Esophagus muscularis mucosa (tissue), 4 donors: ENCODE measurements at regions not wholly inside any gene's neighbourhood (a gene's known extent, or its start where the extent isn't known, plus 50 kb on each side); places are given as distances from the start of the nearest gene placed in this dataset.

Experiments
- DNase-seq: peaks from one replicate; pipeline ENCODE4 v3.0.0-alpha.2; 2017; ENCODE audit errors: extremely low spot score
- H3K27ac ChIP-seq, 4 donors: fragments of 200-600 bp; sonication (generic); replicated peaks in 1 of 4; 1 replicate in 3 of 4; 2 replicates in 1 of 4; pipeline ENCODE4 v1.5.1; 2016 to 2019; ENCODE audit warnings: mild to moderate bottlenecking in 1 of 4
- H3K27me3 ChIP-seq, 4 donors: fragments of 200-600 bp; sonication (generic); one replicate each; pipeline versions ENCODE4 v1.5.1 to v1.6.0; 2016 to 2019
- H3K36me3 ChIP-seq, 4 donors: fragments of 200-600 bp; sonication (generic); one replicate each; pipeline ENCODE4 v1.5.1; 2016 to 2019
- H3K4me1 ChIP-seq, 4 donors: fragments of 200-600 bp; sonication (generic); one replicate each; pipeline ENCODE4 v1.5.1; 2016 to 2019
- H3K4me3 ChIP-seq, 4 donors: fragments of 200-600 bp; sonication (generic); 1 replicate in 2 of 4; 2 replicates in 2 of 4; pipeline ENCODE4 v1.5.1; 2016 to 2019; ENCODE audit warnings: mild to moderate bottlenecking in 4 of 4, moderate library complexity in 1 of 4
- H3K9me3 ChIP-seq, 4 donors: fragments of 200-600 bp; sonication (generic); 1 replicate in 3 of 4; 2 replicates in 1 of 4; pipeline ENCODE4 v1.5.1; 2016 to 2019
- EP300 ChIP-seq: sonication (generic); formaldehyde crosslinking; IDR thresholded peaks from one replicate; pipeline ENCODE4 v1.6.1; 2017; ENCODE audit warnings: antibody characterized with exemption
- POLR2A ChIP-seq: fragments of 450-650 bp; IDR thresholded peaks from one replicate; pipeline ENCODE4 v1.6.1; 2017; ENCODE audit warnings: antibody characterized with exemption, moderate library complexity, mild to moderate bottlenecking, low read depth
- POLR2AphosphoS5 ChIP-seq, 2 donors: sonication (generic); formaldehyde crosslinking; IDR thresholded peaks; one replicate each; pipeline ENCODE4 v1.6.1; 2017; ENCODE audit warnings: antibody characterized with exemption in 2 of 2
- WGBS: methylation state at CpG from one replicate; pipeline ENCODE4 v1.1.5; 2018; 5-methylcytosine and 5-hydroxymethylcytosine counted together
- intact Hi-C: fragments of 100-400 bp; cut with DNase I; formaldehyde crosslinking; loops from one replicate; pipeline ENCODE4 v1.15.1; 2023
- TF ChIP-seq, protein P1 (sequence below), 3 experiments: fragments of 200-600 bp in 2 of 3; fragments of 450-650 bp in 1 of 3; sonication (generic) in 2 of 3; IDR thresholded peaks; one replicate each; pipeline ENCODE4 v1.5.1; 2017 to 2019; ENCODE audit warnings: antibody characterized with exemption in 3 of 3, mild to moderate bottlenecking in 2 of 3, moderate library complexity in 1 of 3

DNA sequence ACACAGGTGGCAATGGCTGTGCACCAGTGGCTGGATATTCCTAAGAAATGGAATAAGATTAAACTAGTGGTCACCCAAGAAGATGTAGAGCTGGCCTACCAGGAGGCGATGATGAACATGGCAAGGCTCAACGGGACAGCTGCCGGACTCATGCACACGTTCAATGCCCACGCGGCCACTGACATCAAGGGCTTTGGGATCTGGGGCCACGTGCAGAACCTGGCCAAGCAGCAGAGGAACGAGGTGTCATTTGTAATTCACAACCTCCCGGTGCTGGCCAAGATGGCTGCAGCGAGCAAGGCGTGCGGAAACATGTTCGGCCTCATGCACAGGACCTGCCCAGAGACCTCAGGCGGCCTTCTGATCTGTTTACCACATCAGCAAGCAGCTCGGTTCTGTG is 190.8 kb downstream of the FTCDNL1 start:
- TF ChIP-seq, protein P1, sequence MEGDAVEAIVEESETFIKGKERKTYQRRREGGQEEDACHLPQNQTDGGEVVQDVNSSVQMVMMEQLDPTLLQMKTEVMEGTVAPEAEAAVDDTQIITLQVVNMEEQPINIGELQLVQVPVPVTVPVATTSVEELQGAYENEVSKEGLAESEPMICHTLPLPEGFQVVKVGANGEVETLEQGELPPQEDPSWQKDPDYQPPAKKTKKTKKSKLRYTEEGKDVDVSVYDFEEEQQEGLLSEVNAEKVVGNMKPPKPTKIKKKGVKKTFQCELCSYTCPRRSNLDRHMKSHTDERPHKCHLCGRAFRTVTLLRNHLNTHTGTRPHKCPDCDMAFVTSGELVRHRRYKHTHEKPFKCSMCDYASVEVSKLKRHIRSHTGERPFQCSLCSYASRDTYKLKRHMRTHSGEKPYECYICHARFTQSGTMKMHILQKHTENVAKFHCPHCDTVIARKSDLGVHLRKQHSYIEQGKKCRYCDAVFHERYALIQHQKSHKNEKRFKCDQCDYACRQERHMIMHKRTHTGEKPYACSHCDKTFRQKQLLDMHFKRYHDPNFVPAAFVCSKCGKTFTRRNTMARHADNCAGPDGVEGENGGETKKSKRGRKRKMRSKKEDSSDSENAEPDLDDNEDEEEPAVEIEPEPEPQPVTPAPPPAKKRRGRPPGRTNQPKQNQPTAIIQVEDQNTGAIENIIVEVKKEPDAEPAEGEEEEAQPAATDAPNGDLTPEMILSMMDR (IDR thresholded peaks at IDR 0.05), result no peak
- TF ChIP-seq POLR2AphosphoS5 (IDR thresholded peaks at IDR 0.05) (no peak), EP300 (no peak), POLR2A (no peak)
- H3K4me1 ChIP-seq, result peaks cover 0 to 8% (median 2%) of the 10 kb centered on the region in 4 donors
- H3K9me3 ChIP-seq, result no peaks in the 10 kb centered on the region
- intact Hi-C loops, result no loop called here
- H3K27me3 ChIP-seq, result no peaks in the 10 kb centered on the region
- H3K36me3 ChIP-seq, result no peaks in the 10 kb centered on the region
- no peak for DNase-seq
- H3K27ac ChIP-seq, result no peak overlapping the region
- WGBS, result 97% methylated on average over 15 of the region's 15 CpGs
- no peak overlapping the region for H3K4me3 ChIP-seq

DNA sequence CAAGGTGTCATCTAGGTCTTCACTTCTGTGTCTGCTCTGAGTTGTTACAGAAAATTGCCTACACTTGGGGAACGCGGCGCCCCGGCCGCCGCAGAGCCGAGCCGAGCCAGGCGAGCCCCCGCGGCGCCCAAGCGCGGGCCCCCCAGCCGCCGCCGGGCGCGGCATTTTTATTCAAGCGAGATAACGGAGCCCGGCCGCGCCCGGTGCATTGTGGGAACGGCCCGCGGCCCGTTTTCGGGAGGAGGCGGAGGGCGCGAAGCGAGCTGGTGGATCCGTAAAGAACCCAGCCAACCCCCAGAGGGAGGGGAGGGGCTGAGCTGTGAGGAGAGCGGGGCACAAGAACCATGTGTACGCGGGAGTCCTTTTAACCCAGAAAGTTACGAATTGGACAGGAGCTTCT is 191.8 kb downstream of the FTCDNL1 start:
- Histone ChIP-seq H3K9me3 (peaks cover 0 to 4% (median 2%) of the 10 kb centered on the region in 4 donors), H3K4me3 (peak overlapping the region; percentile 40 to 57 (median 48)), H3K27ac (no peak overlapping the region), H3K27me3 (no peaks in the 10 kb centered on the region), H3K4me1 (peaks cover 0 to 8% (median 2%) of the 10 kb centered on the region in 4 donors), H3K36me3 (no peaks in the 10 kb centered on the region)
- no peak for DNase-seq
- intact Hi-C loops, result no loop called here
- TF ChIP-seq, protein P1 (IDR thresholded peaks at IDR 0.05), result no peak
- 3% methylated on average over 21 of the region's 39 CpGs for WGBS

DNA sequence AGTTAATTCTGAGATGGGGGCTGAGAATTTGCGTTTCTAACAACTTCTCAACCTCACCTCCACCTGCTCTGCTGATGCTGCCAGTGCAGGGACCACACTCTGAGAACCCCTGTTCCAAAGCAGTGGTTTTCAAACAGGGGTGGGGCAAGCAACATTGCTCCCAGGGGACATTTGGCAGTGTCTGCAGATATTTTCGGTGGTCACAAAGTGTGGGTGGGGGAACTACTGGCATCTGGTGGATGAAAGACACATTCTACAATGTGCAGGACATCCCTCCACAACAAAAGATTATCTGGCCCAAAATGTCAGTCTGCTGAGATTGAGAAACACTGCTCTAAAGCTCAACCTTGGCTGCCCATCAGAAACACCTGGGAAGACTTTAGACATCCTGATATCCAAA is 188.7 kb upstream of the SATB2 start:
- no peak overlapping the region for H3K4me3 ChIP-seq
- 71% methylated on average over 2 of the region's 2 CpGs for WGBS
- DNase-seq, result no peak
- H3K27ac ChIP-seq, result no peak overlapping the region
- TF ChIP-seq POLR2A, result no peak
- TF ChIP-seq POLR2AphosphoS5 (IDR thresholded peaks at IDR 0.05), result no peak
- TF ChIP-seq, protein P1 (IDR thresholded peaks at IDR 0.05), result no peak
- TF ChIP-seq EP300, result no peak
- intact Hi-C loops, result no loop called here
- H3K36me3 ChIP-seq, result no peaks in the 10 kb centered on the region
- no peaks in the 10 kb centered on the region for H3K4me1 ChIP-seq
- H3K9me3 ChIP-seq, result no peaks in the 10 kb centered on the region
- no peaks in the 10 kb centered on the region for H3K27me3 ChIP-seq

DNA sequence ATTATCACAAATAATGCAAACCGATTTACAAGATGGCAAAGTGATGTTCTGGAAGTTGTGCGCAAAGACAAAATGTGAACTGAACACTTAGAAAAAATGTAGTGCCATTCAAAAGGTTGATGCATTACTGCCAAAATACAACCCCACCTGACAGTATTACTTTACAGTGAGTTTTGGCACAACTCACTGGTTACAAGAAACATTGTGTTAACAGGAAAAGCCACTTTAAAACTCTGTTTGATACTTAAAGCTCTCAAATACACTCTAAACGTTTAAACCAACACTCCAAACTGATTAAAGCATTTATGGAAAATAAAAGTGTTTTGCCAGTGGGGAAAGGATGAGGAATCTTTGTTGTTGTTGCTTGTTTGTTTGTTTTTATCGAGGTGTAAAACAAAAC is 173.4 kb upstream of the SATB2 start:
- no peaks in the 10 kb centered on the region for H3K9me3 ChIP-seq
- H3K27me3 ChIP-seq, result no peaks in the 10 kb centered on the region
- no peak overlapping the region for H3K27ac ChIP-seq
- H3K4me3 ChIP-seq, result no peak overlapping the region
- 69% methylated on average over 4 of the region's 4 CpGs for WGBS
- H3K36me3 ChIP-seq, result no peaks in the 10 kb centered on the region
- no peak for TF ChIP-seq POLR2A
- no peak for TF ChIP-seq POLR2AphosphoS5 (IDR thresholded peaks at IDR 0.05)
- TF ChIP-seq EP300, result no peak
- TF ChIP-seq, protein P1 (IDR thresholded peaks at IDR 0.05), result no peak
- intact Hi-C loops, result no loop called here
- no peaks in the 10 kb centered on the region for H3K4me1 ChIP-seq
- DNase-seq, result no peak

DNA sequence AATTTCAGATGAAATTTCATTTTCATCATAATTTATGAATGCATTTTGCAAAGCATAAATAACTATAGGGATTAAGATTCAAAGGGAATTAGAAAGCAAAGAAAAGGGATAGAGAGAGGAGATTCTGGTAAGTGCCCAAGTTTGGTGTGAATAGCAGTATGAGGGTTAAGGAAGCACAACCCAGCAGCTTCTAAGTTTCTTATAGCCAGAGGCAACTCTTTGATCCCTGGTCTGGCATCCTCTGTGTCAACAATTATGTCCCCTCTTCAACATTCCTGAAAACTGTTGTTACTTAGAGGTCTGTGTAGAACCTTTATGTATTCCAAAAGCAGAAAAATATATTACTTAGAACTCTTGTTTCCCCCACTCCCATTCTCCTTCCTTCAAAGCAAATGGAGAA is 171.6 kb upstream of the SATB2 start:
- DNase-seq, result no peak
- no peaks in the 10 kb centered on the region for H3K36me3 ChIP-seq
- H3K9me3 ChIP-seq, result no peaks in the 10 kb centered on the region
- H3K4me3 ChIP-seq, result no peak overlapping the region
- intact Hi-C loops, result no loop called here
- no peak for TF ChIP-seq POLR2A
- no peak for TF ChIP-seq POLR2AphosphoS5 (IDR thresholded peaks at IDR 0.05)
- TF ChIP-seq, protein P1 (IDR thresholded peaks at IDR 0.05), result no peak
- TF ChIP-seq EP300, result no peak
- no peaks in the 10 kb centered on the region for H3K27me3 ChIP-seq
- no peaks in the 10 kb centered on the region for H3K4me1 ChIP-seq
- no peak overlapping the region for H3K27ac ChIP-seq
